AG08395 (cell line): ENCODE measurements at regions not wholly inside any gene's neighbourhood (a gene's known extent, or its start where the extent isn't known, plus 50 kb on each side); places are given as distances from the start of the nearest gene placed in this dataset.

Source experiments
- DNase-seq: peaks from one replicate; pipeline ENCODE4 v3.0.0; 2012; ENCODE audit warnings: mixed read lengths, low spot score

GRCh38 chr16:6059671-6060070 is 962.1 kb upstream of the EEF2KMT start:
- DNase-seq: no peak

- DNase-seq: no peak
Observed at GRCh38 chr16:6057821-6058220, 960.2 kb upstream of the EEF2KMT start.

DNA sequence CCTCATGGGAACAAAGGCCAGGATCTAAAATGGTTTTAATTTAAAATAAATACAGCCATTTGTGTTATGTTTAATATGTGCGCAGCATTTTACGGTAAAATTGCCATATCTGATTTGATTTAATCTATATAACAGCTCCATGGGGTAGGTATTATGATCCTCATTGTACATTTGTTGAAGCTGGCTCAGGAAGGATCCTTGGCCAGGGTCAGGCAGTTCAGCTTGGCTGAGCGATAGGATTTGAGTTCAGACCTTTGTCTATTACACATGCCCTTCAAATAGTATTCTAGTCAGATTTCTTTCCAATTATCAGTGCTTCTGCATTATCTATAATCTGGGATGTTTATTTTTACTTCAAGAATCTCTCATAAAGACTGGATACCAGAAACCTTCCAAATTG is 950.4 kb upstream of the EEF2KMT start:
- DNase-seq: no peak

- DNase-seq: no peak
Observed at GRCh38 chr16:6047325-6047724, 949.7 kb upstream of the EEF2KMT start.

- DNase-seq: no peak
Observed at GRCh38 chr16:6038941-6039645, 941.5 kb upstream of the EEF2KMT start.

DNA sequence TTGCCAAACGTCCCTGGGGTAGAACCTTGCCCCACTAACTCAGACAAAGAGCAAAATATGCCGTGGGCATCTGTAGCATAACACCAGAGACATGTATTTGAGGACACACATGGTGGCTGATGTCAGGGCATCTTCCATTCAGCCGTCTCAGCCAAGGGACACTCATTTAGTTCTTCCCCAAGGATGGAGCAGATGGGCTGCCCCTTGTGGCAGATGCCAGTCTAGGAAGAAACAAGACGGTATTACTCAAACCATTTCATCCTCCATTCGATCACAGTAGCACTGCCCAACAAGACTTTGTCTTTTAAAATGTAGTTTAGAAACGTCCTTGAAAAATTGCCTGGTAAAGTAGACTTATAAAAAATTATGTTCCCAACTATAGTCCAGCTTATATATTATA is 937.6 kb upstream of the EEF2KMT start:
- DNase-seq: no peak

- DNase-seq: no peak
Observed at GRCh38 chr16:6034511-6034910, 936.9 kb upstream of the EEF2KMT start.

DNA sequence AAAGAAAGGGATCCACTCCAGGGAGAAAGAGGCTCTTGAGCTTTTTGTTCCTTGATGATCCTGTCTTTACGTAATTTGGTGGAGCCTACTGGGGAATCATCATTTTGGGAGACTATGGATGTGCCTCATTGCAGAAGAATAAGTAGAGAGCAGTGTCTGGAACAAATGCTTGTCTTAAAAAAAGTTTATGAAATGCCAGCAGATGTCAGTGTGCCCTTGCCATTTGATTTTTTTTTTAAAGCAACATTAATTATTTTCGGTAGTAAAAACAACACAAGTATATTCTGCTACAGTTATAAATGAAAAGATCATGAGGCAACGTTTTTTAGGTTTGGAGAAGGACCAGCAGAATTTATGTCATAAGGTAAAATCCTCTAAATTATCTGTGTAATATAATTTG is 934.8 kb upstream of the EEF2KMT start:
- no peak for DNase-seq

GRCh38 chr16:6031567-6031966 is 934.0 kb upstream of the EEF2KMT start:
- no peak for DNase-seq

DNA sequence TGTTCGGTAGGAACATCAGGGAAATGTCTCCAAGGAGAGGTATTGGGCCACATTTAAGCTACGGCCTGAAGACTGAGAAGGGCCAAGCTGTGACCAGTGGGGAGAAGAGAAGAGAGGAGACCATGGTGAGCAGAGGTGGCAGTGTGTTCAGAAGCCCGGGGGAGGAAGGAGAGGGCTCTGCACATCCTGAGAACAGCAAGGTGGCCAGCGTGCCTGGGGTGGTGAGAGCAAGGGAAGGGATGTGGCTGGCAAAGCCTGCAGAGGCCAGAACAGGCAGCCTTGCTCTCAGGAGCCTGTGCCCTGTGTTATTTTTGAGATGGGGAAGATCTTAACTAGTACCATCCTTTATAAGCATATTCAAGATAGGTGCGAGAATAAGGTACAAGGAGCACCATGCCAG is 933.5 kb upstream of the EEF2KMT start:
- DNase-seq: no peak

GRCh38 chr16:6027733-6028132 is 930.1 kb upstream of the EEF2KMT start:
- no peak for DNase-seq

- DNase-seq: no peak
Observed at GRCh38 chr16:6023449-6023848, 925.9 kb upstream of the EEF2KMT start.

GRCh38 chr16:6021276-6021943 is 923.8 kb upstream of the EEF2KMT start:
- no peak for DNase-seq

DNA sequence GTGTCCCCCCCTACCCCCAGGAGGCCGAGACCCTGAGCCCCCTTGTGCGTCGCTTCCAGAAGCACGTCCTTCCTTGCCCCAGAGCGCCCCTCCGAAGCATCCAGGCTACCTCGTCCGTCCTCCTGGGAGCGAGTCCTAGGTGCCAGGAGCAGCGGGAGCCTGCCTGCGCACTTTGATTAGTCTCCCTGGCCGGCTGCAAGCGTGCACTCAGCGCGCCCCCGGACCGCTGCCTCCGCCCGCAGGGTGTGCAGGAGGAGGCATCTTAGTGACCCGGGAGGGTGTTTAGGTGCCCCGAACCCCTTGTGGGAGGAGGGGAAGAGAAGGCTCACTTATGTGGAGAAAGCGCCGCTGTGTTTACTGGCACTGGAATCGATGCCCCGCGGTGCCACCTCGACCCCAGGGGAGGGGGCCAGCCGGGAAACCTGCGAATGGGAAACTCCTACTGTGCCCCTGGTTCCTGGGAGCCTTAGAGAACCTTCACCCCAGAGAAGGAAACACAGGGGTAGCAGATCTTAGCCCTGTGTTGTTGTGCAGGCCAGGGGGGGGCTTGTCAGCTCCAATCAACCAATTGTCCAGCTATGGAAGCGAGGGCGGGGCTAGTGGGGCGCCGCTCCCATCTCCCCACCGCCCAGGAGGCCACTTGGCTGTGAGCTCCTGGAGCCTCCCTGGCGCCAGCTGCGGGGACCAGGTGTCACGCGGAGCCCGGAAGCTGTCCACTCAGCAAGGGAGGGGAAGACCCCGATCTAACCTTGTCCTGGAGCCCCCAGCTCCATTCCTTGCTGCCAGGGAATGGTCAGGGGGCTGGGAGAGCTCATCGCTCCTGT is 922.8 kb upstream of the EEF2KMT start:
- no peak for DNase-seq

GRCh38 chr16:6019490-6019991 is 921.9 kb upstream of the EEF2KMT start:
- DNase-seq: no peak

GRCh38 chr16:6018848-6019489 is 921.4 kb upstream of the EEF2KMT start:
- DNase-seq: no peak

- DNase-seq: no peak
Observed at GRCh38 chr16:6016530-6017184, 919.1 kb upstream of the EEF2KMT start.

- no peak for DNase-seq
Observed at GRCh38 chr16:6012716-6013115, 915.1 kb upstream of the EEF2KMT start.

DNA sequence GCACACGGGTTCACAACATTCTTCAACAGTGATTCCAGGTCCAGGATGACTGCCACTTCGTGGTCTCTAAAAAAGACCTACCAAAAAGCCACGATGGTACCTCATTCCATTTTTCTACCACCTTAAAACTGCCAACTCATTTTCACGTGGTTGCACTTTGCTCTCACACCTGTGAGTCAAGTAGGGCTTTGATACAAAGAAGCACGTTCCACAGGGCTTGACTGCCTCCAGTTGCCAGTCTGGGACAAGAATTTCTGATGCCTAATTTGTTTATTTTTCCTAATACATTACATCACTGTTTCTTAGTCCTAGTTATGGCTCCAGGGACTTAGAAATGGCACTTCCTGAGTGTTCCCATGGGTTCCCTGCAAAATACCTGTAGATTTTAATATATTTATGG is 911.6 kb upstream of the EEF2KMT start:
- no peak for DNase-seq

GRCh38 chr16:6008670-6009069 is 911.1 kb upstream of the EEF2KMT start:
- no peak for DNase-seq

GRCh38 chr16:5993356-5993755 is 895.8 kb upstream of the EEF2KMT start:
- no peak for DNase-seq

DNA sequence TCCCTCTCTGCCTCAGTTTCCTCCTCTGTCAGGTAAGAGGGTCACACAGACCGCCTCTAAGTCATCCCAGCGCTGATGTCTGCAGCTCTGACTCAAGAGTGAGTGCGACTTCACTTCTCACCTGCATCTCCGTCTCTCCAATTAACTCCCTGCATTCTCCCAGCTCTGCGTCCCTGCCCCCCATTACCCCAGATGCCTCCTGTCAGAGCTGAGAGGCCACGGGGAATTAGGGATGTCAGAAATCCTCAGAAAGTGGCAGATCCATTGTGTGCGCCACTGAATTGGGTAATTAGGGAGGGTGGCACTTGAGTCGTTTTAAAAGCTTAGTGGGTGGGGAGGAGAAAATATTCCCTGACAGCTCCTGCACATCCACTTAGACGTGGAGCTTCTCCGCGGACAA is 885.4 kb upstream of the EEF2KMT start:
- no peak for DNase-seq
